HG03432 (cell line): ENCODE measurements at regions not wholly inside any gene's neighbourhood (a gene's known extent, or its start where the extent isn't known, plus 50 kb on each side); places are given as distances from the start of the nearest gene placed in this dataset.
A peak's percentile ranks its signal among the peaks of the same experiment; 100 is the strongest.
"Not testable (repeated sequence)": the region's sequence is repeated elsewhere in the genome, so short reads cannot be mapped to it uniquely, and the experiment has no call there.

Source experiments
- ATAC-seq: cut with Tn5 transposase; IDR thresholded peaks from one replicate; pipeline ENCODE4 v1.9.1; 2021; ENCODE audit warnings: mild to moderate bottlenecking, moderate library complexity; ENCODE audit not compliant: unreplicated experiment

- ATAC-seq: peak; percentile 50
Measured at GRCh38 chr5:92758552-92758951, 822.5 kb downstream of the NR2F1-AS1 start.

GRCh38 chr5:92749943-92750342, 831.1 kb downstream of the NR2F1-AS1 start:
- no peak for ATAC-seq

- no peak for ATAC-seq
Measured at GRCh38 chr5:92748072-92748676, 832.8 kb downstream of the NR2F1-AS1 start.

GRCh38 chr5:92741906-92742305, 839.1 kb downstream of the NR2F1-AS1 start:
- ATAC-seq: no peak

- no peak for ATAC-seq
Measured at GRCh38 chr5:92734211-92734940, 846.6 kb downstream of the NR2F1-AS1 start.

GRCh38 chr5:92730486-92730885, 850.5 kb downstream of the NR2F1-AS1 start:
- no peak for ATAC-seq

- no peak for ATAC-seq
Measured at GRCh38 chr5:92729088-92729487, 851.9 kb downstream of the NR2F1-AS1 start.

GRCh38 chr5:92715946-92716520, 865.0 kb downstream of the NR2F1-AS1 start:
- no peak for ATAC-seq

- no peak for ATAC-seq
Measured at GRCh38 chr5:92713826-92714225, 867.2 kb downstream of the NR2F1-AS1 start.

GRCh38 chr5:92713335-92713743, 867.7 kb downstream of the NR2F1-AS1 start:
- ATAC-seq: no peak

GRCh38 chr5:92711956-92712355, 869.1 kb downstream of the NR2F1-AS1 start:
- no peak for ATAC-seq

GRCh38 chr5:92704590-92704989, 876.4 kb downstream of the NR2F1-AS1 start:
- no peak for ATAC-seq

- no peak for ATAC-seq
Measured at GRCh38 chr5:92703976-92704375, 877.0 kb downstream of the NR2F1-AS1 start.

GRCh38 chr5:92695123-92696003, 885.7 kb downstream of the NR2F1-AS1 start:
- ATAC-seq: no peak

GRCh38 chr5:92694067-92694466, 887.0 kb downstream of the NR2F1-AS1 start:
- no peak for ATAC-seq

- not testable (repeated sequence) for ATAC-seq
Measured at GRCh38 chr5:92691955-92692354, 889.1 kb downstream of the NR2F1-AS1 start.

- ATAC-seq: no peak
Measured at GRCh38 chr5:92687821-92688722, 892.9 kb downstream of the NR2F1-AS1 start.

- ATAC-seq: no peak
Measured at GRCh38 chr5:92678640-92679039, 902.4 kb downstream of the NR2F1-AS1 start.

GRCh38 chr5:92676215-92677165, 904.5 kb downstream of the NR2F1-AS1 start:
- peak; percentile 64 for ATAC-seq
